Left lung (tissue), 4 donors: ENCODE measurements at regions not wholly inside any gene's neighbourhood (a gene's known extent, or its start where the extent isn't known, plus 50 kb on each side); places are given as distances from the start of the nearest gene placed in this dataset.

Experiments
- ATAC-seq: fragments of 200-7000 bp; cut with Tn5 transposase; one replicate; pipeline ENCODE4 v1.9.1; 2020; ENCODE audit warnings: moderate library complexity
- DNase-seq, 4 donors: peaks; one replicate each; pipeline ENCODE4 v3.0.0-alpha.2; 2013 to 2020
- H3K27ac ChIP-seq, 2 donors: fragments of 200-600 bp; sonication (generic) in 1 of 2; one replicate each; pipeline versions ENCODE4 v1.5.0 to v1.8.0; 2020 to 2021
- H3K27me3 ChIP-seq, 2 donors: fragments of 200-600 bp; sonication (generic) in 1 of 2; one replicate each; pipeline versions ENCODE4 v1.5.0 to v1.8.0; 2020 to 2021
- H3K36me3 ChIP-seq, 2 donors: fragments of 200-600 bp; sonication (generic) in 1 of 2; one replicate each; pipeline versions ENCODE4 v1.5.0 to v1.8.0; 2020 to 2021
- H3K4me1 ChIP-seq, 2 donors: fragments of 200-600 bp; one replicate each; pipeline ENCODE4 v1.8.0; 2021
- H3K4me3 ChIP-seq, 2 donors: fragments of 200-600 bp; sonication (generic) in 1 of 2; one replicate each; pipeline versions ENCODE4 v1.5.0 to v1.8.0; 2020 to 2021; ENCODE audit warnings: mild to moderate bottlenecking in 1 of 2
- H3K9me3 ChIP-seq, 2 donors: fragments of 200-600 bp; sonication (generic) in 1 of 2; one replicate each; pipeline versions ENCODE4 v1.5.0 to v1.8.0; 2020 to 2021
- intact Hi-C, 2 donors: fragments of 100-400 bp; cut with DNase I; formaldehyde crosslinking; loops; one replicate each; pipeline versions ENCODE4 v1.11.2 to v1.14.2; 2022
- TF ChIP-seq, protein P1 (sequence below), 2 donors: fragments of 200-600 bp; sonication (generic) in 1 of 2; IDR thresholded peaks; one replicate each; pipeline versions ENCODE4 v1.5.0 to v1.8.0; 2021; ENCODE audit warnings: antibody characterized with exemption in 2 of 2
- donor health status: DM: no; HTN: yes; CAD: no.
- donor health status: DM: no; HTN: no; CAD: no.

- intact Hi-C loops, result no loop called here
- Histone ChIP-seq H3K9me3 (peaks cover 0 to 11% of the 10 kb centered on the region in 2 donors), H3K4me3 (no peak overlapping the region), H3K36me3 (no peaks in the 10 kb centered on the region), H3K27me3 (no peaks in the 10 kb centered on the region), H3K27ac (no peak overlapping the region), H3K4me1 (no peaks in the 10 kb centered on the region)
- DNase-seq, result no peak
- TF ChIP-seq, protein P1, sequence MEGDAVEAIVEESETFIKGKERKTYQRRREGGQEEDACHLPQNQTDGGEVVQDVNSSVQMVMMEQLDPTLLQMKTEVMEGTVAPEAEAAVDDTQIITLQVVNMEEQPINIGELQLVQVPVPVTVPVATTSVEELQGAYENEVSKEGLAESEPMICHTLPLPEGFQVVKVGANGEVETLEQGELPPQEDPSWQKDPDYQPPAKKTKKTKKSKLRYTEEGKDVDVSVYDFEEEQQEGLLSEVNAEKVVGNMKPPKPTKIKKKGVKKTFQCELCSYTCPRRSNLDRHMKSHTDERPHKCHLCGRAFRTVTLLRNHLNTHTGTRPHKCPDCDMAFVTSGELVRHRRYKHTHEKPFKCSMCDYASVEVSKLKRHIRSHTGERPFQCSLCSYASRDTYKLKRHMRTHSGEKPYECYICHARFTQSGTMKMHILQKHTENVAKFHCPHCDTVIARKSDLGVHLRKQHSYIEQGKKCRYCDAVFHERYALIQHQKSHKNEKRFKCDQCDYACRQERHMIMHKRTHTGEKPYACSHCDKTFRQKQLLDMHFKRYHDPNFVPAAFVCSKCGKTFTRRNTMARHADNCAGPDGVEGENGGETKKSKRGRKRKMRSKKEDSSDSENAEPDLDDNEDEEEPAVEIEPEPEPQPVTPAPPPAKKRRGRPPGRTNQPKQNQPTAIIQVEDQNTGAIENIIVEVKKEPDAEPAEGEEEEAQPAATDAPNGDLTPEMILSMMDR (IDR thresholded peaks at IDR 0.05), result no peak
- ATAC-seq, result no peak
Observed at GRCh38 chr5:126184474-126184873, 238.7 kb upstream of the GRAMD2B start.

DNA sequence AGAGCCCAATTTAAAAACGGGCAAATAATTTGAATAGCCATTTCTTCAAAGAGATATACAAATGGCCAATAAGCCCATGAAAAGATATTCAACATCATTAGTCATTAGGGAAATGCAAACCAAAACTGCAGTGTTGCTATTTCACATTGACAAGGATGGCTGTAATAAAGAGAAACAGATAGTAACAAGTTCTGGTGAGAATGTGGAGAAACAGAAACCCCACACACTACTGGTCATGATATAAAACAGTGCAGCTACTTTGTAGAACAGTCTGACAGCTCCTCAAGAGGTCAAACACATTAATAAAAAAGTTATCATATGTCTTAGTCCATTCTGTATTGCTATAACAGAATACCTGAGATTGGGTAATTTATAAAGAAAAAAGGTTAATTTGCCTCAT is 237.0 kb upstream of the GRAMD2B start:
- no peak for DNase-seq
- Histone ChIP-seq H3K4me1 (no peaks in the 10 kb centered on the region), H3K27me3 (no peaks in the 10 kb centered on the region), H3K9me3 (peaks cover 0 to 9% of the 10 kb centered on the region in 2 donors), H3K36me3 (no peaks in the 10 kb centered on the region), H3K27ac (no peak overlapping the region), H3K4me3 (no peak overlapping the region)
- no peak for ATAC-seq
- intact Hi-C loops, result no loop called here
- TF ChIP-seq, protein P1 (IDR thresholded peaks at IDR 0.05), result no peak

GRCh38 chr5:126188804-126189203 is 234.4 kb upstream of the GRAMD2B start:
- DNase-seq, result no peak
- Histone ChIP-seq H3K9me3 (peaks cover 0 to 7% of the 10 kb centered on the region in 2 donors), H3K36me3 (no peaks in the 10 kb centered on the region), H3K4me3 (no peak overlapping the region), H3K27me3 (no peaks in the 10 kb centered on the region), H3K27ac (no peak overlapping the region), H3K4me1 (no peaks in the 10 kb centered on the region)
- ATAC-seq, result no peak
- TF ChIP-seq, protein P1 (IDR thresholded peaks at IDR 0.05), result no peak
- intact Hi-C loops, result no loop called here

- TF ChIP-seq, protein P1 (IDR thresholded peaks at IDR 0.05), result no peak
- ATAC-seq, result no peak
- Histone ChIP-seq H3K27me3 (no peaks in the 10 kb centered on the region), H3K9me3 (peaks cover 0 to 7% of the 10 kb centered on the region in 2 donors), H3K4me1 (no peaks in the 10 kb centered on the region), H3K36me3 (no peaks in the 10 kb centered on the region), H3K4me3 (no peak overlapping the region), H3K27ac (no peak overlapping the region)
- intact Hi-C loops, result no loop called here
- DNase-seq, result no peak
Observed at GRCh38 chr5:126189231-126189630, 234.0 kb upstream of the GRAMD2B start.

DNA sequence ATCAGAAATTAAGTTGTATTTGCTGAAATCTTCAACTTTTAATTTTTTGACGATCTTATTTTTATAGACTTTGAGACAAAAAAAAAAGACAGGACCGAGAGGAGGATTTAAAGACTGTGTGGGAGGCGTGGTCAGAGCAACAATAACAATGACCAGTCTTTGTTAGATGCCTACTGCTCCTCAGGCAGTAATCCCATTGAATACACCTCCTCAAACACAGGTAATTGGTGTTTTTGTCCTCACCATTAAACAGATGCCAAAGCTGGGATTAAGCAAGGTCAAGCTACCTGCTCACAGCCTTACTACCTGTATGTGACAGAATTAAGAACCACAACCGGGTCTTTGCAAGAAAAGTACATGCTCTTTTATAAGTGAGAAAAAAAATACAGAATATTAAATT is 233.3 kb upstream of the GRAMD2B start:
- peaks cover 0 to 7% of the 10 kb centered on the region in 2 donors for H3K9me3 ChIP-seq
- no peaks in the 10 kb centered on the region for H3K36me3 ChIP-seq
- H3K27ac ChIP-seq, result no peak overlapping the region
- H3K27me3 ChIP-seq, result no peaks in the 10 kb centered on the region
- no peak for DNase-seq
- no peak for ATAC-seq
- TF ChIP-seq, protein P1 (IDR thresholded peaks at IDR 0.05), result no peak
- no peaks in the 10 kb centered on the region for H3K4me1 ChIP-seq
- H3K4me3 ChIP-seq, result no peak overlapping the region
- intact Hi-C loops, result no loop called here
